H7 (cell line): ENCODE measurements at regions not wholly inside any gene's neighbourhood (a gene's known extent, or its start where the extent isn't known, plus 50 kb on each side); places are given as distances from the start of the nearest gene placed in this dataset.

Source experiments
- DNase-seq: peaks from one replicate; pipeline ENCODE4 v3.0.0; 2012
- H3K27me3 ChIP-seq: 2 replicates; pipeline ENCODE4 v1.6.0; 2011; ENCODE audit warnings: mild to moderate bottlenecking, low read length; ENCODE audit not compliant: control insufficient read depth, insufficient read depth
- H3K36me3 ChIP-seq: replicated peaks from 2 replicates; pipeline ENCODE4 v1.5.1; 2011; ENCODE audit warnings: low read length; ENCODE audit not compliant: control insufficient read depth, insufficient read depth
- H3K4me3 ChIP-seq: 2 replicates; pipeline ENCODE4 v1.5.1; 2011; ENCODE audit warnings: low read depth, mild to moderate bottlenecking, control low read depth, low read length, moderate library complexity; ENCODE audit not compliant: insufficient read depth

- Histone ChIP-seq H3K4me3 (no peak overlapping the region), H3K27me3 (no peaks in the 10 kb centered on the region), H3K36me3 (no peaks in the 10 kb centered on the region)
- no peak for DNase-seq
Observed at GRCh38 chr6:23983735-23984134, 142.3 kb upstream of the NRSN1 start.

DNA sequence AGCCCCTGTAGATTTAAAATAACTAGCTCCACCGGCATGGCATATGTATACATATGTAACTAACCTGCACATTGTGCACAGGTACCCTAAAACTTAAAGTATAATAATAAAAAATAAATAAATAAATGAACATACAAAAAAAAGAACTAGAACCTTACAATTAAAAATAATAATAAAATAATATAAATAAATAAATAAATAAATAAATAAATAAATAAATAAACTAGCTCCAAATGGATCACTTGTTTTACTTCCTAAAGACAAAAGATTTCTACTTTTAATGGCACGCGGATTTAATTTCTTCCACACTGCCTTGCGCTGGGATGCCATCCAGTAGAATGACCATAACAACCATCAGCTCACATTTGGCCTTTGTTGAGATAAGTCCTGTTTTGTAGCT lies 141.0 kb upstream of the NRSN1 start:
- H3K4me3 ChIP-seq: no peak overlapping the region
- no peaks in the 10 kb centered on the region for H3K36me3 ChIP-seq
- DNase-seq: no peak
- H3K27me3 ChIP-seq: no peaks in the 10 kb centered on the region

DNA sequence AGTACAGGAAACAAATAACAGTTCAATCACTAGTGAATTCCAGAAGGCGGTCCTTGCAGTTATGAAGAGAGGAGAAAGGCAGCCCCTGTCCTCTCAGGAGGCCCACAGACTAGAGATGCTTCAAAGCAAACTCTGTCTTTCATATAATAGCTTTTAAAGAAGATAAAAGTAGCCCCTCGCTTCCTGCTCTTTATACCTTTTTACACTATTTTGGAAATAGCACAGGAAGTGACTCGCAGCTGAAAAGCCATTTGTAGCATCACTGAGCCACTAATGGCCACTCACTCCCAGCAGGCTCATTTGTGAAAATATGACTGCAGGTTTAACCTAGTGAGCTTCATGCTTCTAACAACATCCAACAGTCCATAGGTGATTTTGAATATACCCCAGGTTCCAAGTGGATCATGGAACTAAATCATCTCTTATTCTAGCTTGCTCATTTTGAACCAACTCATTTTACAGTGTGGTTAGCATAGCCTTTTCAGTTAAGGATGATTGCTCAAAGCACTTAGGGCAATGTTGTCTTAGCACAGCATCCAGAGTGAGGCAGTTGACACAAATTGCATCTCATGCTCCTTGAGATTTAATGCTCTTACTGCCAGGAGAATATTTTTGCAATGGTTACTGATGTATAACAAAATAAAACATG lies 136.0 kb upstream of the NRSN1 start:
- no peak for DNase-seq
- Histone ChIP-seq H3K4me3 (no peak overlapping the region), H3K27me3 (no peaks in the 10 kb centered on the region), H3K36me3 (no peaks in the 10 kb centered on the region)

DNA sequence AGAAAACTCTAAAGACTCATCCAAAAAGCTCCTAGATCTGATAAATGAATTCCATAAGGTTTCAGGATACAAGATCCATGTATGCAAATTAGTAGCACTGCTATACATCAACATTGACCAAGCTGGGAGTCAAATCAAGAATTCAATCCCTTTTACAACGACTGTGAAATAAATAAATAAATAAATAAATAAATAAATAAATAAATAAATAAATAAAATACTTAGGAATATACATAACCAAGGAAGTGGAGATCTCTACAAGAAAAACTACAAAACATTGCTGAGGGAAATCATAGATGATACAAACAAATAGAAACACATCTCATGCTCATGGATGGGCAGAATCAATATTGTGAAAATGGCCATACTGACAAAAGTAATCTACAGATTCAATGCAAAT lies 132.0 kb upstream of the NRSN1 start:
- no peak for DNase-seq
- Histone ChIP-seq H3K4me3 (no peak overlapping the region), H3K36me3 (no peaks in the 10 kb centered on the region), H3K27me3 (no peaks in the 10 kb centered on the region)

DNA sequence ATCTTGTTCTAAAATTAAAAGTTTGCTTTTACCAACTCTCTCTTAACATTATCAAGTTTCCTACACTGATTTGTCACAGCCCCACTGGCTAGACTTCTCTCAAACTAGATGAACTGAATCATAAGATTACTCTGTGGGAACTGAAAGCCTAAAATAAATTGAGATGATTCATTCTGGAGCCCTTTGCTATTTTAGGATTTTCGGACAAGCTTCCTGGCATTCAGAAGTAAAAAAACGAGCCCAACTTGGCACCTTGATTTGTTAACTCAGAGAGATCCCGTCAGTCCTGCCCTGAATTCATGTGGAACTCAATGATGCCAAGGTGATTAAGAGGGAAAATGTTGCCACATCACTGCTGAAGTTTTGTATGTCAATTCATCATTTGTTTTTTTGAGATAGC lies 122.0 kb upstream of the NRSN1 start:
- H3K4me3 ChIP-seq: no peak overlapping the region
- no peaks in the 10 kb centered on the region for H3K27me3 ChIP-seq
- DNase-seq: no peak
- no peaks in the 10 kb centered on the region for H3K36me3 ChIP-seq

DNA sequence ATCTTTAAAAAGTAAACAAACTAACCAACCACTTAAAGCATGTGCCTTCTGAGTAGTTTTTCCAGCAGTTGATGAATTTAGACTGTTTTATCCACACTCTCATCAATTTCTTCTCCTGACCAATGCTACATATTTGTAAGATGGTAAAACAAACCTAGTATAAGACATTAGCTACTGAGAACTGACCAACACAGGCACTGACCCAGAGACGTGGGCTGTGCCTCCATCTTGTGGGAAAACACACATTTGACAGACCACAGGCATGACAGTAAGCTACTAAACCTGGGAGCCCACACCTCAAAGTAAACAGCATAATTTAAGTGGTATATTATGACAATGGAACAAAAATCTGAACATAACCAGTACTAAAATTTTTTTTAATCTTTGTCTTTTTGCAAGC lies 121.4 kb upstream of the NRSN1 start:
- H3K36me3 ChIP-seq: no peaks in the 10 kb centered on the region
- no peak overlapping the region for H3K4me3 ChIP-seq
- DNase-seq: no peak
- H3K27me3 ChIP-seq: no peaks in the 10 kb centered on the region

DNA sequence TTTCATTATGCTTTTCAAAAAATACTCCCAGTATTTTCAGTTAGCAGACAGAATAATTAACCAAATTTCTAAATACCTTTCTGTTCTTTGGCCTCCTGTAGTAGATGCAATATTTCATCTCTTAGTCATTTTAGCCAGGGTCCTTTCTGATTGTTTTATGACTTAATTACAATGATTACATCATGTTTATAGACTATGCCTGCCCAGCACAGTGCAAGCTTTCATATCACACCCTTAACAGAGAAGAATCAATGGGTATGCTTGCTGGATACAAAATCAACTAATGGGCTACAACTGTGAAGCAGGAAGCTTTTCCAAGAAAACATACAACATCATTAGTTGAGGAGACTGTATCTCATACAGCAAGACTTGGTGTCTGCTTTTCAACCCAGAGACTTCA lies 119.8 kb upstream of the NRSN1 start:
- no peak overlapping the region for H3K4me3 ChIP-seq
- H3K36me3 ChIP-seq: no peaks in the 10 kb centered on the region
- DNase-seq: no peak
- no peaks in the 10 kb centered on the region for H3K27me3 ChIP-seq

DNA sequence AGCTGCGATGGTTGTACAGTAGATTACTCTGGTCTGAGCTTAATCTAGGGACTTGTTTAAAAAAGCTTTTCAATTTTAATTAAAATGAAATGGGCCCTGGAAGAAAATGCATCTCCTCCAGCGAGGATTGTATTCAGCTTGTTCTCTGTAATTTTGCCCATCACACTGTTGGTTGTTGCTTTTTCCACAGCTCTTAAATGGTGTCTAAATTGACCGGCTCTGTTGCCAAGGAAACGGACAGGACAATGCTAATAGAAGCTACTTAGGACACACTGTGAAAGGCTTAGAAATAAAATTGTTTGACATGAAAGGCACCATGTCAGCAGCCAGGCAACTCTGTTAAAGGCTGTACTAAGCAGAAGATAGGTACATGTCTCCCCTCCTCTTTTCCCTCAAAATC lies 116.7 kb upstream of the NRSN1 start:
- no peak for DNase-seq
- H3K4me3 ChIP-seq: no peak overlapping the region
- H3K27me3 ChIP-seq: no peaks in the 10 kb centered on the region
- H3K36me3 ChIP-seq: no peaks in the 10 kb centered on the region

DNA sequence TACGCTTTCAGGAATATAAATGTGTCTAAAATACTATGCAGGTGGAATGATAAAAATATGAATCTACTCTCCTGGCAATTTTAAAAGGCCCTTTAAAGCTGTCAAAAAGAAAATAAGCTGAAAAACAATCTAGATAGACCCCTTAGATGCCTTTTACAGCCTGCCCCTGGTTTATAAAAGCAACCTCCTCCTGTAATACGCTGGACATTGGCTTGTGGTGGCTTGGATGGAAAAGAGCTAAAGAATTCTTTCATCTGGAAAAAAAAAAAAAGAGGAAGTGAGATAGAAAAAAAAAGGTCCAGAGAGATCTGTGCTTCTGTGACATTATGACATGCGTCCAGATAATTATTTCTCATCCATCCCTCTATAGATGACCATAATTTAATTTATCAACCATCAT lies 115.9 kb upstream of the NRSN1 start:
- no peaks in the 10 kb centered on the region for H3K36me3 ChIP-seq
- no peak overlapping the region for H3K4me3 ChIP-seq
- no peak for DNase-seq
- H3K27me3 ChIP-seq: no peaks in the 10 kb centered on the region

DNA sequence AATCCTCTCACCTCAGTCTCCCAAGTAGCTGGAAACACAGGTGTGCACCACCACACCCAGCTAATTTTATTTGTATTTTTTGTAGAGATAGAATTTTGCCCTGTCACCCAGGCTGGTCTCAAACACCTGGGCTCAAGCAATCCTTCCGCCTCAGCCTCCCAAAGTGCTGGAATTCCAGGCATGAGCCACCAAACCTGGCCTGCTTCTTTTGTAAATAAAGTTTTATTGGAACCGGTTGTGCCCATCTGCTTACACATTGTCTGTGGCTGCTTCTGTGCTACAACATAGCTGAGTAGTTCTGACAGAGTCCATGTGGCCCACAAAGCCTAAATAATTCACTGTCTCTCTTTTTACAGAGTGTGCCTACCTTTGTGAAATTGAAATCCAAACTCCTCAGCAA lies 109.7 kb upstream of the NRSN1 start:
- Histone ChIP-seq H3K27me3 (no peaks in the 10 kb centered on the region), H3K4me3 (no peak overlapping the region), H3K36me3 (no peaks in the 10 kb centered on the region)
- DNase-seq: no peak

DNA sequence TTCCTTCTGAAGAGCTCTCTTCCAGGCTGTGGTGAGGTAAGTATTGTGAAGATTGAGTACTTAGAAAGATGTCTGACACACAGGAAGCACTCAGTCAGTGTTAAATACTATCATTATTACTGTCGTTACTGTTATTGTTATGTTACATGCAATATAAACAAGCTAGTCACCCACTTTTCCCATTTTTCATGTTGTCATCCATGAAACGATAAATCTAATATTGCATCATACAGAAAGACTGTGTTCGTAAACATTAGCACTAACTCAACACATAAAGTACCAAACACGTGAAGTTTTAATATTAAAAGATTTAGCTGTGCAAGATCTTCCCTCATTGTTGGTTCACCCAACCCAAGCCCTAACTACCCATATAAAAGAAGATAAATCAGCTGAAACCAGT lies 109.2 kb upstream of the NRSN1 start:
- no peaks in the 10 kb centered on the region for H3K36me3 ChIP-seq
- H3K4me3 ChIP-seq: no peak overlapping the region
- no peak for DNase-seq
- H3K27me3 ChIP-seq: no peaks in the 10 kb centered on the region

DNA sequence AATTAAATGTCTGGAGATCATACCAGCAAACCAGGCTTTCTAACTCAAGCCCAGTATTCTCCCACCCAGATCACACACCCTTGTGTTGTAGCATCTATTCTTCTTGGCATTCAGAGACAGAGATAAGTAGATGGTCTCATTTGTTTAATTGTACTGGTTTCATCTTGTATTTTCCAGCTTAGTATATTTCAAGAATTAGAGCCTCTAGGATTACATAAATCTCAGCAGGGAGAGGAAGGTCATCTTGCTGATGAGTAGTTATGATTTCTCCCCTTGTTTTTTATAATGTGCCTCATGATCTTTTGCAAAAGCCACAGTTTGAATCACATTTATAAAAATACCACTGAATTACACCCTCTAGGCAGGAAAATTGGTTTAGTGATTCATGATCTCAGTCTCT lies 106.6 kb upstream of the NRSN1 start:
- no peak for DNase-seq
- no peak overlapping the region for H3K4me3 ChIP-seq
- no peaks in the 10 kb centered on the region for H3K27me3 ChIP-seq
- no peaks in the 10 kb centered on the region for H3K36me3 ChIP-seq

GRCh38 chr6:24019830-24020229 lies 106.2 kb upstream of the NRSN1 start:
- Histone ChIP-seq H3K27me3 (no peaks in the 10 kb centered on the region), H3K4me3 (no peak overlapping the region), H3K36me3 (no peaks in the 10 kb centered on the region)
- DNase-seq: no peak

DNA sequence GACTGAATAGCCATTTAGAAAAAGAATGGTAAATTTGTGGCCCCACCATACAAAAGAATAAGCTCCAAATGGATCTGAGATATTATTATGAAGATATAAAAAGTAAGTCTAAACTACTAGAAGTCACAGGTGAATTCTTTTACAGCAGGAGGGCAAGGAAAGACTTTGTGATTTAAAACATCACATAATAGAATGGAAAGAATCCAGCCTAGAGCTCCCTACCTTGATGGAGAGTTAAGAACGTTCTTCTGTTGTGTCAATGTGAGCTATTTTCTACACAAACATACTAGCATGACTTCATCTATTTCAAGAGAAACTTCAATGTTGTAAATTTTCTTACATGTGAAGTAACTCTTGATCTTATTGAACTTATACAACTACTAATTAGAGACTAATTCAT lies 100.0 kb upstream of the NRSN1 start:
- peak; percentile 5 for DNase-seq
- Histone ChIP-seq H3K36me3 (no peaks in the 10 kb centered on the region), H3K27me3 (no peaks in the 10 kb centered on the region; the same call in 1 of the 2 replicates), H3K4me3 (no peak overlapping the region)

DNA sequence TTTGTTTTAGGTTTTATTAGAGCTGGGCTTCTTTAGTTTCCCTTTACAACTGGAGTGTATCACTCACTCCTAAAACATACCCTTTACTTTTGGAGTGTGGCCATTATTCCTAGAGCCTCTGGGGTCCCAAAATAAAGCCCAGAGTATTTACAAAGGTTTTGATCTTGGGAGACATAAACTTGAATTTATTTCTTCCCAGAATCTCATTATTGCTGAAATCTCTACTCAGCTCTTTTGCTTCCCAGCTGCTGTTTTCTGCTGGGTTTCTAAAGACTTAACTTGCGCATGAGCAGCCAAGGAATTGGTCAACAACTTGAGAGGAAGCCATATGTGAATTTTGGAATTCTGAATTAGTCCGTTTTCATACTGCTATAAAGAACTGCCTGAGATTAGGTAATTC lies 94.5 kb upstream of the NRSN1 start:
- no peak for DNase-seq
- Histone ChIP-seq H3K27me3 (no peaks in the 10 kb centered on the region; the same call in 1 of the 2 replicates), H3K4me3 (no peak overlapping the region)

More for the DNA sequence above, 94.5 kb upstream of the NRSN1 start:
- H3K36me3 ChIP-seq: no peaks in the 10 kb centered on the region
